A673 (cell line): ENCODE measurements at regions not wholly inside any gene's neighbourhood (a gene's known extent, or its start where the extent isn't known, plus 50 kb on each side); places are given as distances from the start of the nearest gene placed in this dataset.

Experiments
- CTCF ChIP-seq: fragments of 300-800, 200-600 bp; sonication (generic); conservative IDR thresholded peaks from 2 replicates; pipeline ENCODE4 v1.5.1; 2017; ENCODE audit warnings: low read depth, mild to moderate bottlenecking, antibody characterized with exemption, low read length, moderate library complexity, mixed read lengths
- EZH2 ChIP-seq: fragments of 200-600 bp; sonication (generic); IDR thresholded peaks from 2 replicates; pipeline ENCODE4 v1.6.1; 2017; ENCODE audit warnings: borderline replicate concordance, low read depth, mild to moderate bottlenecking, mixed read lengths, antibody characterized with exemption, low read length; ENCODE audit not compliant: poor library complexity, severe bottlenecking

- TF ChIP-seq CTCF (no peak), EZH2 (no peak)
Measured at GRCh38 chr14:22411398-22412055, 177.5 kb downstream of the DAD1 start.
